ENCODE measurements at regions not wholly inside any gene's neighbourhood (a gene's known extent, or its start where the extent isn't known, plus 50 kb on each side); places are given as distances from the start of the nearest gene placed in this dataset.

DNA sequence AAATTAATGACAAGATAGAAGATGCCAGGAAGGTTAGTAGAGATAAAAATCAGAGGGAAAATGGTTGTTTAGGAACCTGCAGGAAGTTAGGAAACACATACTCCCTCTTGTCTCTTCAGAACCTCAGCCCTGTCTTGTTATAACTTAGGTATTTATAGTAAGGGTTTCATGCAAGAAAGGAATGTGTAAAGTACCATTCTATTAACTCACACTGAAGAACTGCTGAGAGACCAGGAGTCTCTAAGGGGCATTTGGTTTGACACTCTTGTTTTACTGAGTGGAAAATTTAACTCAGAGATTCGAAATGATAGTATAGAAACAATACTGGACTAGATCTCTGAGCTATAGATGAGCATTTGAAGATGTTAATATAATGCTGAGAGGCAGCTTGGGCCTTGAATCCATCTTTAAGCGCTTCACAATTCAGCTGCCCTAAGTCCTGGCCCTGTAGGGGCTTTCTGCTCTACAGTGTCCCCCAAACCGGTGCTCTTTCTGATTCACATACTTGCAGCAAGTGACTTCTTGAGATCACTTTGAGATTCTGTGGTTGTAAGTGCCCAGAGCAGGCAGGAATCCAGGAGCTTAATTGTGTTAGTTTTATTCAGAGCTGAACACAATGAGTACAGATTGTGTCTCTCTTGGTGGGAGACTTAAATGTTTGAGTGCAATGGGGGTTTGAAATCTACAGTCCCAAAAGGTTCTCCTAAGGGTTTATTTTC, 235.0 kb upstream of the RGPD4 start:
- TF ChIP-seq CTCF (IDR thresholded peaks at IDR 0.05) (no peak), POLR2AphosphoS5 (IDR thresholded peaks at IDR 0.05) (no peak)
